Activated naive CD4-positive, alpha-beta T cell treated with anti-CD3 and anti-CD28 coated beads, Interleukin-2, amount 50 U/mL, for 72 hours (primary cell): ENCODE measurements at regions not wholly inside any gene's neighbourhood (a gene's known extent, or its start where the extent isn't known, plus 50 kb on each side); places are given as distances from the start of the nearest gene placed in this dataset.

Experiments used
- ATAC-seq, 2 donors: fragments of 150-1000 bp; cut with Tn5 transposase; 2 replicates each; pipeline ENCODE4 v1.10.0; 2021; ENCODE audit warnings: mild to moderate bottlenecking in 2 of 2, moderate library complexity in 2 of 2
- DNase-seq, 2 donors: peaks; one replicate each; pipeline ENCODE4 v3.0.0; 2021 to 2022; ENCODE audit warnings: low spot score in 2 of 2
- H3K27ac Mint-ChIP-seq, 2 donors: one replicate each; pipeline ENCODE4 v1.8.0; 2022; ENCODE audit warnings: mild to moderate bottlenecking in 2 of 2, mixed read lengths in 2 of 2
- H3K36me3 Mint-ChIP-seq, 2 donors: one replicate each; pipeline ENCODE4 v1.8.0; 2022; ENCODE audit warnings: mixed read lengths in 2 of 2
- H3K9me3 Mint-ChIP-seq, 2 donors: one replicate each; pipeline ENCODE4 v1.8.0; 2022; ENCODE audit warnings: mixed read lengths in 2 of 2

GRCh38 chr7:17524746-17525145 lies 226.3 kb downstream of the AHR start:
- DNase-seq, result no peak
- Mint-ChIP-seq H3K9me3 (no peaks in the 10 kb centered on the region), H3K36me3 (no peaks in the 10 kb centered on the region), H3K27ac (no peak overlapping the region)
- no peak for ATAC-seq

- ATAC-seq (no peak), DNase-seq (no peak)
- Mint-ChIP-seq H3K9me3 (no peaks in the 10 kb centered on the region), H3K36me3 (no peaks in the 10 kb centered on the region), H3K27ac (no peak overlapping the region)
Observed at GRCh38 chr7:17526621-17527020, 228.2 kb downstream of the AHR start.

GRCh38 chr7:17528636-17529035 lies 230.2 kb downstream of the AHR start:
- ATAC-seq (no peak), DNase-seq (no peak)
- H3K36me3 Mint-ChIP-seq, result no peaks in the 10 kb centered on the region
- no peaks in the 10 kb centered on the region for H3K9me3 Mint-ChIP-seq
- no peak overlapping the region for H3K27ac Mint-ChIP-seq

- H3K9me3 Mint-ChIP-seq, result no peaks in the 10 kb centered on the region
Observed at GRCh38 chr7:17530244-17530643, 231.8 kb downstream of the AHR start.

GRCh38 chr7:17530741-17531421 lies 232.4 kb downstream of the AHR start:
- Mint-ChIP-seq H3K27ac (no peak overlapping the region), H3K36me3 (no peaks in the 10 kb centered on the region), H3K9me3 (no peaks in the 10 kb centered on the region)
- ATAC-seq, result no peak
- no peak for DNase-seq

More at GRCh38 chr7:17530244-17530643, 231.8 kb downstream of the AHR start:
- H3K36me3 Mint-ChIP-seq, result no peaks in the 10 kb centered on the region
- ATAC-seq (no peak), DNase-seq (no peak)
- H3K27ac Mint-ChIP-seq, result no peak overlapping the region

- Mint-ChIP-seq H3K27ac (no peak overlapping the region), H3K36me3 (no peaks in the 10 kb centered on the region), H3K9me3 (no peaks in the 10 kb centered on the region)
- DNase-seq, result no peak
- ATAC-seq, result no peak
Observed at GRCh38 chr7:17532861-17533404, 234.5 kb downstream of the AHR start.

- Mint-ChIP-seq H3K36me3 (no peaks in the 10 kb centered on the region), H3K27ac (no peak overlapping the region), H3K9me3 (no peaks in the 10 kb centered on the region)
- ATAC-seq, result no peak
- no peak for DNase-seq
Observed at GRCh38 chr7:17534348-17534747, 235.9 kb downstream of the AHR start.

- Mint-ChIP-seq H3K9me3 (no peaks in the 10 kb centered on the region), H3K27ac (no peak overlapping the region), H3K36me3 (no peaks in the 10 kb centered on the region)
- ATAC-seq (no peak), DNase-seq (no peak)
Observed at GRCh38 chr7:17535776-17536175, 237.3 kb downstream of the AHR start.

GRCh38 chr7:17544401-17544800 lies 245.9 kb downstream of the AHR start:
- Mint-ChIP-seq H3K9me3 (no peaks in the 10 kb centered on the region), H3K36me3 (no peaks in the 10 kb centered on the region), H3K27ac (no peak overlapping the region)
- ATAC-seq (no peak), DNase-seq (no peak)

GRCh38 chr7:17545348-17545747 lies 246.9 kb downstream of the AHR start:
- Mint-ChIP-seq H3K9me3 (no peaks in the 10 kb centered on the region), H3K36me3 (no peaks in the 10 kb centered on the region), H3K27ac (no peak overlapping the region)
- ATAC-seq (no peak), DNase-seq (no peak)

GRCh38 chr7:17546189-17546588 lies 247.7 kb downstream of the AHR start:
- ATAC-seq (no peak), DNase-seq (no peak)
- H3K36me3 Mint-ChIP-seq, result no peaks in the 10 kb centered on the region
- H3K27ac Mint-ChIP-seq, result no peak overlapping the region
- no peaks in the 10 kb centered on the region for H3K9me3 Mint-ChIP-seq

GRCh38 chr7:17546592-17546991 lies 248.1 kb downstream of the AHR start:
- Mint-ChIP-seq H3K27ac (no peak overlapping the region), H3K36me3 (no peaks in the 10 kb centered on the region), H3K9me3 (no peaks in the 10 kb centered on the region)
- ATAC-seq, result peak in 1 of 2 donors; percentile 18
- DNase-seq, result no peak

GRCh38 chr7:17548014-17548653 lies 249.7 kb downstream of the AHR start:
- no peak overlapping the region for H3K27ac Mint-ChIP-seq
- H3K9me3 Mint-ChIP-seq, result no peaks in the 10 kb centered on the region
- ATAC-seq, result no peak

GRCh38 chr7:17549406-17549805 lies 251.0 kb downstream of the AHR start:
- peaks cover 0 to 2% of the 10 kb centered on the region in 2 donors for H3K9me3 Mint-ChIP-seq
- no peak for DNase-seq

More at GRCh38 chr7:17548014-17548653, 249.7 kb downstream of the AHR start:
- no peaks in the 10 kb centered on the region for H3K36me3 Mint-ChIP-seq
- no peak for DNase-seq

GRCh38 chr7:17552373-17552772 lies 253.9 kb downstream of the AHR start:
- no peak for DNase-seq
- Mint-ChIP-seq H3K9me3 (peaks cover 0 to 6% of the 10 kb centered on the region in 2 donors), H3K27ac (no peak overlapping the region), H3K36me3 (no peaks in the 10 kb centered on the region)
- ATAC-seq, result no peak

More at GRCh38 chr7:17549406-17549805, 251.0 kb downstream of the AHR start:
- ATAC-seq, result no peak
- Mint-ChIP-seq H3K27ac (no peak overlapping the region), H3K36me3 (no peaks in the 10 kb centered on the region)

GRCh38 chr7:17552952-17553351 lies 254.5 kb downstream of the AHR start:
- ATAC-seq, result no peak
- no peaks in the 10 kb centered on the region for H3K36me3 Mint-ChIP-seq
- no peak for DNase-seq
- H3K27ac Mint-ChIP-seq, result no peak overlapping the region
- peaks cover 0 to 6% of the 10 kb centered on the region in 2 donors for H3K9me3 Mint-ChIP-seq

GRCh38 chr7:17554341-17555015 lies 256.0 kb downstream of the AHR start:
- no peaks in the 10 kb centered on the region for H3K36me3 Mint-ChIP-seq
- H3K27ac Mint-ChIP-seq, result no peak overlapping the region
- ATAC-seq (peak in 1 of 2 donors; percentile 41), DNase-seq (no peak)
- peaks cover 0 to 6% of the 10 kb centered on the region in 2 donors for H3K9me3 Mint-ChIP-seq
